IPS-15b (cell line): ENCODE measurements at regions not wholly inside any gene's neighbourhood (a gene's known extent, or its start where the extent isn't known, plus 50 kb on each side); places are given as distances from the start of the nearest gene placed in this dataset.

Experiments used
- H3K27me3 ChIP-seq: one replicate; pipeline ENCODE4 v1.6.1; 2013; ENCODE audit warnings: low read length; ENCODE audit not compliant: control insufficient read depth, insufficient read depth
- H3K36me3 ChIP-seq: one replicate; pipeline ENCODE4 v1.6.1; 2013; ENCODE audit warnings: low read length; ENCODE audit not compliant: control insufficient read depth, insufficient read depth
- H3K4me1 ChIP-seq: one replicate; pipeline ENCODE4 v1.6.1; 2013; ENCODE audit warnings: mild to moderate bottlenecking, low read length; ENCODE audit not compliant: control insufficient read depth, insufficient read depth
- H3K4me3 ChIP-seq: one replicate; pipeline ENCODE4 v1.5.1; 2013; ENCODE audit warnings: low read depth, low read length
- H3K9ac ChIP-seq: one replicate; pipeline ENCODE4 v1.6.1; 2013; ENCODE audit warnings: low read depth, mild to moderate bottlenecking, low read length
- H3K9me3 ChIP-seq: one replicate; pipeline ENCODE4 v1.6.1; 2013; ENCODE audit warnings: mild to moderate bottlenecking, low read length; ENCODE audit not compliant: control insufficient read depth, insufficient read depth

DNA sequence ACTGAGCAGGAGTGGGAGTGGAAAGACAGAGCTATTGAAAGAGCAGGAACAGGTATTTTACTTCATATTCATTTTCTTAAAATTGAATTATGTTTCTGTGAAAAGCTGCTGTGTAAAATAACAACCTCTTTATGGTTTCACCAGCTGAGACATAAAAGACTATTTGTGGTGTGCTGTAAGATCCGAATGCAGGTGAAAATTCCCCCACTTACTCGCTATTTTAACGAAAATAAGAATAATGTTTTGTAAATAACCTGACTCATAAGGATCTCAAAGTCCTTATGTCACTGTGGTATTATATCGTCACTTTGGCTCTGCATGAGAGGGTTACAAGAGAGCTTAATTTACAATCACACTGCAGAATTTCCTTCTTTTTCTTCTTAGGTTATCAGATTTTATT is 65.3 kb upstream of the NFIB start:
- H3K4me3 ChIP-seq = no peak overlapping the region
- no peaks in the 10 kb centered on the region for H3K4me1 ChIP-seq
- H3K9me3 ChIP-seq = no peaks in the 10 kb centered on the region
- H3K27me3 ChIP-seq = no peaks in the 10 kb centered on the region
- H3K9ac ChIP-seq = no peak overlapping the region
- H3K36me3 ChIP-seq = no peaks in the 10 kb centered on the region

- Histone ChIP-seq H3K4me1 (peaks cover 15% of the 10 kb centered on the region), H3K4me3 (no peak overlapping the region), H3K36me3 (no peaks in the 10 kb centered on the region), H3K9me3 (no peaks in the 10 kb centered on the region), H3K27me3 (no peaks in the 10 kb centered on the region), H3K9ac (no peak overlapping the region)
Measured at GRCh38 chr9:14373706-14374105, 59.8 kb upstream of the NFIB start.

DNA sequence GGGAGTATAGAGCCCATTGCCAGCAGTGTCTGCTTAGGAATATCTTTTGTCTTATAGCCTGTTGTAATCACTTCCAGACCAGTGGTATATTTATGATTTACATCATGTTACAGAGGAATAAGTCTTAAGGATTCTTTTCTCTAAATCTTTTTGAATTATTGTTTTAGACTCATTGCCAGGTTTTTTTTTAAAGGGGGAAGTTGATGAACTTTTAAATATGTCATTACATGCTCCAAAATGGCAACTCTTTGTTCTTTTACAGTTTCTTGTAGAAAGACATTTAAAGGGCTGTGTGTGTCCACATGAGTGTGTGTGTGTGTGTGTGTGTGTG is 59.4 kb upstream of the NFIB start:
- H3K4me1 ChIP-seq = peaks cover 15% of the 10 kb centered on the region
- no peaks in the 10 kb centered on the region for H3K27me3 ChIP-seq
- H3K4me3 ChIP-seq = no peak overlapping the region
- no peak overlapping the region for H3K9ac ChIP-seq
- no peaks in the 10 kb centered on the region for H3K9me3 ChIP-seq
- H3K36me3 ChIP-seq = no peaks in the 10 kb centered on the region

DNA sequence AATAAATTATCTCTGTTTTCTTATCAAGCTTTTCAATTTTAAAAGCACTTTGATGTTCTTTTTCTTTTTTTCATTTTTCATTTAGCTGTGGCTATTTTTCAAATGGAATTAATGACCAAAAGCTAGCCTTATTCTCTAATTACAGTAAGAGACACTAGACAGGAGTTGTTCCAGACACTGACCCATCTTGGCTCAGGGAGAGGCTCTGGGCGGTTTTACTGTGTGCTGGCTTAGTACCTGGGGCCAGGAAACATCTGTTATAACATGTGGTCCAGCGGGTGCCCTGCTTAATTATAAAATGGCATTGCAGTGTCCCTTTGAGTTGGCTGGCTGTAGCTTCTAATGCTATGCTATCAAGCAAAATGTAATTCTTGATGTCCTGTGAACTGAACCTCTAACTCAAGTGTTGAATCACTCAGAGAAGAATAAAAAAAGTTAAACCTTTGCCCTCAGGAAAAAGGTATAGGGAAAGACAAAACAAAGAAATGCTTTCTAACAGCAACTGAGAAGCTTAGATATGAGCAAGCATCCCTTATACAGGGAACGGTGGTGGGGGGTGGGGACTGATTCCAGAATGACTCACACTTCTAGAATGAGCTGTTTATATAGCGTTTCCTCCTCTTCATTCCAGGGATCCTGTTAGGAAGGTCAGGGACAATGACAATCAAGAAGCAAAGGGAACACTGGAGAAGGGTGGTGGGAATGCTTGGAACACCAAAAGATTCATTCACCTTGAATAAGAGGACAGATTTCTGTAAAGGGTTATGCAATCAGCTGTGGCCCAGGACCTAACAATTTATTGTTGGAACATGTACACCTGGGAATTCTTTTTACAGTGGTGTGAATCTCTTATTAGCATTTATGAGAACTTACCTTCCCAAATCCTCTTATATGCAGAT is 58.7 kb upstream of the NFIB start:
- Histone ChIP-seq H3K27me3 (no peaks in the 10 kb centered on the region), H3K4me1 (peaks cover 15% of the 10 kb centered on the region), H3K36me3 (no peaks in the 10 kb centered on the region), H3K9me3 (no peaks in the 10 kb centered on the region), H3K9ac (no peak overlapping the region), H3K4me3 (no peak overlapping the region)

DNA sequence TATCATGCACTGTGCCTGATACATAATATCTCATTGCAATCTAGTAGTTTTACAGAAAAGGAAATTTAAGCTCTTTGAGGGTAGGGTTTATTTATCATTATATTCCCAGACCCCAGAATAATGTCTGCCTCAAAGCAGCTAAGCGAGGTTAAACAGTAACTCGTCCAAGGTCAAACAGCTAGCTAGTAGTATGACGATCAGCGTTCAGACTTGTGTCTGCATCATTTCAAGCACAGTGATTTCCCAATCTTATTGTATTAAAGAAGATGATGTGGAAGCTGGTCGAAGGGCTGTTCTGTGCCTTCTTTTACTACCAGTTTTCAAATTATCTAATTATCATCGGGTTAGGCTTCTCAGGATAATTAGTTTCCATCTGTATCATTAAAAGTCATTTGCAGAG is 55.1 kb upstream of the NFIB start:
- Histone ChIP-seq H3K27me3 (no peaks in the 10 kb centered on the region), H3K4me1 (peaks cover 15% of the 10 kb centered on the region), H3K36me3 (no peaks in the 10 kb centered on the region), H3K4me3 (no peak overlapping the region), H3K9ac (no peak overlapping the region), H3K9me3 (no peaks in the 10 kb centered on the region)

DNA sequence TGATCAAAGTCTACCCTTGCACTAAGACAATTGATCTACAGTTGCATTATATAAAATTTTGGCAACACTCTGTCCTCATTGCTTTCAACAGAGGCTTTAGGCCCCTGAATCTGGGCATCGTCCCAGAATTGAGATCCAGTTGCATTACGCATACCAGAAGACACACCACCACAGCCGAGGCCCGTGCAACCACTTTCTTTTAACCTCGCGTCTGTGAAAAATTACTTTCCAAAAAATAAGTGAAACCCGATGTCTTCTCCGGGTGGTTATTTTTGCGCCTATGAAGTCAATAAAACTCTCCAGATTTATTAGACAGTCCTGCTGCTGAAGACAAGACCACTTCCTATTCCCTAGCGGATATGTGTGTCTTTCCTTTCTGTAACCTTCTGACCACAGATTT is 52.1 kb upstream of the NFIB start:
- Histone ChIP-seq H3K36me3 (no peaks in the 10 kb centered on the region), H3K27me3 (no peaks in the 10 kb centered on the region), H3K9me3 (no peaks in the 10 kb centered on the region), H3K4me3 (no peak overlapping the region), H3K9ac (no peak overlapping the region), H3K4me1 (peaks cover 7% of the 10 kb centered on the region)

GRCh38 chr9:14365670-14366069 is 51.7 kb upstream of the NFIB start:
- H3K36me3 ChIP-seq = no peaks in the 10 kb centered on the region
- no peaks in the 10 kb centered on the region for H3K9me3 ChIP-seq
- no peak overlapping the region for H3K4me3 ChIP-seq
- H3K9ac ChIP-seq = no peak overlapping the region
- H3K4me1 ChIP-seq = peaks cover 7% of the 10 kb centered on the region
- H3K27me3 ChIP-seq = no peaks in the 10 kb centered on the region
